B cell (primary cell): ENCODE measurements at regions not wholly inside any gene's neighbourhood (a gene's known extent, or its start where the extent isn't known, plus 50 kb on each side); places are given as distances from the start of the nearest gene placed in this dataset.

Source experiments
- ATAC-seq: fragments of 200-7000 bp; cut with Tn5 transposase; one replicate; pipeline ENCODE4 v1.10.0; 2021; ENCODE audit warnings: low read depth, mild to moderate bottlenecking, moderate number of reproducible peaks, moderate library complexity
- CTCF ChIA-PET: fragments of 350-600 bp; sonication (Branson Sonifier 250); formaldehyde crosslinking; loops from one replicate; lab custom pipeline; 2021; ENCODE audit warnings: antibody characterized with exemption, inconsistent platforms; lab: Charles Lee
- POLR2A ChIA-PET: fragments of 350-600 bp; sonication (Branson Sonifier 250); formaldehyde crosslinking; loops from one replicate; lab custom pipeline; 2021; ENCODE audit warnings: antibody characterized with exemption; lab: Charles Lee
- DNase-seq: peaks from one replicate; pipeline ENCODE4 v3.0.0; 2013
- H2AFZ ChIP-seq: 2 replicates; pipeline ENCODE4 v1.6.1; 2012; ENCODE audit warnings: mild to moderate bottlenecking, low read depth, low read length; ENCODE audit not compliant: insufficient read depth, poor library complexity, severe bottlenecking
- H3K27ac ChIP-seq, 2 donors: 1 replicate in 1 of 2; 2 replicates in 1 of 2; pipeline ENCODE4 v1.5.1; 2012 to 2013; ENCODE audit warnings: low read length in 2 of 2, mild to moderate bottlenecking in 2 of 2, moderate library complexity in 1 of 2
- H3K27me3 ChIP-seq, 4 experiments: fragments of 200-600 bp in 1 of 4; sonication (generic) in 1 of 4; replicated peaks in 1 of 4; 1 replicate in 2 of 4; 2 replicates in 2 of 4; pipeline versions ENCODE4 v1.6.1 to v1.7.0; 2013 to 2016; ENCODE audit warnings: low read length in 3 of 4, mild to moderate bottlenecking in 2 of 4, mixed read lengths in 1 of 4, moderate library complexity in 1 of 4; ENCODE audit not compliant: insufficient read depth in 4 of 4, control insufficient read depth in 3 of 4; ENCODE audit errors: control extremely low read depth in 1 of 4
- H3K36me3 ChIP-seq, 2 experiments: replicated peaks in 1 of 2; 1 replicate in 1 of 2; 2 replicates in 1 of 2; pipeline versions ENCODE4 v1.6.1 to v1.7.1; 2013; ENCODE audit warnings: low read length in 1 of 2; ENCODE audit not compliant: insufficient read depth in 2 of 2, control insufficient read depth in 1 of 2; ENCODE audit errors: control extremely low read depth in 1 of 2, extremely low read depth in 1 of 2
- H3K4me1 ChIP-seq, 2 donors: fragments of 200-600 bp in 1 of 2; sonication (generic) in 1 of 2; 1 replicate in 1 of 2; 2 replicates in 1 of 2; pipeline versions ENCODE4 v1.5.1 to v1.6.1; 2013 to 2017; ENCODE audit warnings: low read length in 2 of 2; ENCODE audit not compliant: control insufficient read depth in 2 of 2, insufficient read depth in 2 of 2
- H3K4me2 ChIP-seq: replicated peaks from 2 replicates; pipeline ENCODE3; 2012; ENCODE audit warnings: mild to moderate bottlenecking, low read depth, low read length; ENCODE audit not compliant: poor library complexity, severe bottlenecking
- H3K4me3 ChIP-seq, 5 experiments: fragments of 200-600 bp in 1 of 5; sonication (generic) in 1 of 5; 1 replicate in 3 of 5; 2 replicates in 2 of 5; pipeline versions ENCODE4 v1.5.1 to v1.7.0; 2011 to 2016; ENCODE audit warnings: low read length in 4 of 5, mild to moderate bottlenecking in 4 of 5, low read depth in 2 of 5, control low read depth in 1 of 5, moderate library complexity in 1 of 5; ENCODE audit not compliant: insufficient read depth in 1 of 5; ENCODE audit errors: control extremely low read depth in 1 of 5, extremely low read depth in 1 of 5
- H3K79me2 ChIP-seq: fragments of 200-600 bp; sonication (generic); one replicate; pipeline ENCODE4 v1.6.0; 2016; ENCODE audit warnings: low read length; ENCODE audit not compliant: control insufficient read depth, insufficient read depth
- H3K9ac ChIP-seq: fragments of 200-600 bp; sonication (generic); 2 replicates; pipeline ENCODE4 v1.6.1; 2017; ENCODE audit warnings: mild to moderate bottlenecking, low read length, moderate library complexity
- H3K9me3 ChIP-seq, 3 donors: one replicate each; pipeline versions ENCODE4 v1.6.1 to v1.7.1; 2013; ENCODE audit warnings: low read length in 2 of 3; ENCODE audit not compliant: control insufficient read depth in 2 of 3, insufficient read depth in 1 of 3; ENCODE audit errors: control extremely low read depth in 1 of 3
- H4K20me1 ChIP-seq: 2 replicates; pipeline ENCODE4 v1.6.0; 2012; ENCODE audit warnings: mild to moderate bottlenecking, low read length; ENCODE audit not compliant: insufficient read depth, control insufficient read depth, poor library complexity, severe bottlenecking
- H3K27ac Mint-ChIP-seq: one replicate; pipeline ENCODE4 v1.8.0; 2021; ENCODE audit warnings: mixed read lengths
- H3K27me3 Mint-ChIP-seq: one replicate; pipeline ENCODE4 v1.8.0; 2021; ENCODE audit warnings: mixed read lengths
- H3K4me1 Mint-ChIP-seq: one replicate; pipeline ENCODE4 v1.8.0; 2021; ENCODE audit warnings: mixed read lengths
- H3K4me3 Mint-ChIP-seq: one replicate; pipeline ENCODE4 v1.8.0; 2021; ENCODE audit warnings: mixed read lengths
- H3K9me3 Mint-ChIP-seq: one replicate; pipeline ENCODE4 v1.8.0; 2022; ENCODE audit warnings: mixed read lengths; ENCODE audit not compliant: insufficient read depth
- EZH2 ChIP-seq: IDR thresholded peaks from 2 replicates; pipeline ENCODE4 v1.6.1; 2012; ENCODE audit warnings: borderline replicate concordance, low read depth, mild to moderate bottlenecking, moderate library complexity, low read length; ENCODE audit not compliant: insufficient read depth, poor library complexity, severe bottlenecking
- WGBS: methylation state at CpG from one replicate; pipeline ENCODE4 v1.1.5; 2013; ENCODE audit warnings: missing lambda C conversion rate; ENCODE audit not compliant: insufficient coverage; 5-methylcytosine and 5-hydroxymethylcytosine counted together
- intact Hi-C: fragments of 100-400 bp; cut with micrococcal nuclease; formaldehyde crosslinking; loops from one replicate; pipeline ENCODE4 v1.10.0; 2022
- TF ChIP-seq, protein P1 (sequence below): fragments of 200-600 bp; IDR thresholded peaks from one replicate; pipeline ENCODE4 v1.8.0; 2022; ENCODE audit warnings: antibody characterized with exemption, mild to moderate bottlenecking

DNA sequence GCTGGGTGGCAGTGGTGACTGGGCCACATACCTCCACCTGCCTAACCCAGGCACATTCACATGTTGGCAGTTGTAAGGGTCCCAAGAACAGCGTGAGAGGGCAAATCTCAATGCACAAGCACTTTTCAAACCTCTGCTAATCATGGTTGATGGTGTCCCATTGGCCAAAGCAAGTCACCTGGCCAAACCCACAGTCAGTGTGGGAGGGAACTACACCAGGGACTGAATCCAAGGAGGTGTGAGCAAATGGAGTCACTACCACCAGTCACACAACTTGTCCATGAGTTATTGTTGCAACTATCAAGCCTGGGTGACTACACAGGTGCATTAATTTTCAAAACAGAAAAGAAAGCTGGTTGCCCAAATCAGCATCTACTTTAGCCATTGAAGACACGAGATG, 260.1 kb downstream of the BCOR start:
- H3K4me3 Mint-ChIP-seq, result no peak overlapping the region
- ChIA-PET POLR2A (no interaction called here), CTCF (interaction anchor here (0.6 kb wide), 1 partner anchor 9 kb away, joined by 3 read pairs; no protein-coding TSS in a partner anchor)
- H4K20me1 ChIP-seq, result no peaks in the 10 kb centered on the region
- H3K27ac ChIP-seq, result no peak overlapping the region
- H3K9me3 Mint-ChIP-seq, result no peaks in the 10 kb centered on the region
- no peak overlapping the region for H3K4me2 ChIP-seq
- H3K27ac Mint-ChIP-seq, result no peak overlapping the region
- H3K4me1 Mint-ChIP-seq, result no peaks in the 10 kb centered on the region
- no peaks in the 10 kb centered on the region for H3K79me2 ChIP-seq
- H3K27me3 ChIP-seq, result peaks cover 0 to 19% (median 0%) of the 10 kb centered on the region in 4 experiments
- no peaks in the 10 kb centered on the region for H3K36me3 ChIP-seq
- TF ChIP-seq, protein P1, sequence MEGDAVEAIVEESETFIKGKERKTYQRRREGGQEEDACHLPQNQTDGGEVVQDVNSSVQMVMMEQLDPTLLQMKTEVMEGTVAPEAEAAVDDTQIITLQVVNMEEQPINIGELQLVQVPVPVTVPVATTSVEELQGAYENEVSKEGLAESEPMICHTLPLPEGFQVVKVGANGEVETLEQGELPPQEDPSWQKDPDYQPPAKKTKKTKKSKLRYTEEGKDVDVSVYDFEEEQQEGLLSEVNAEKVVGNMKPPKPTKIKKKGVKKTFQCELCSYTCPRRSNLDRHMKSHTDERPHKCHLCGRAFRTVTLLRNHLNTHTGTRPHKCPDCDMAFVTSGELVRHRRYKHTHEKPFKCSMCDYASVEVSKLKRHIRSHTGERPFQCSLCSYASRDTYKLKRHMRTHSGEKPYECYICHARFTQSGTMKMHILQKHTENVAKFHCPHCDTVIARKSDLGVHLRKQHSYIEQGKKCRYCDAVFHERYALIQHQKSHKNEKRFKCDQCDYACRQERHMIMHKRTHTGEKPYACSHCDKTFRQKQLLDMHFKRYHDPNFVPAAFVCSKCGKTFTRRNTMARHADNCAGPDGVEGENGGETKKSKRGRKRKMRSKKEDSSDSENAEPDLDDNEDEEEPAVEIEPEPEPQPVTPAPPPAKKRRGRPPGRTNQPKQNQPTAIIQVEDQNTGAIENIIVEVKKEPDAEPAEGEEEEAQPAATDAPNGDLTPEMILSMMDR, result no peak
- no peak for TF ChIP-seq EZH2
- no peak for ATAC-seq
- no peak for DNase-seq
- H3K9ac ChIP-seq, result no peak overlapping the region
- no peaks in the 10 kb centered on the region for H3K4me1 ChIP-seq
- H3K4me3 ChIP-seq, result no peak overlapping the region
- no peaks in the 10 kb centered on the region for H3K9me3 ChIP-seq
- H3K27me3 Mint-ChIP-seq, result peaks cover 33% of the 10 kb centered on the region
- intact Hi-C loops, result no loop called here
- no peak overlapping the region for H2AFZ ChIP-seq
- no CpG with 5 or more reads among the region's 2 CpGs for WGBS

DNA sequence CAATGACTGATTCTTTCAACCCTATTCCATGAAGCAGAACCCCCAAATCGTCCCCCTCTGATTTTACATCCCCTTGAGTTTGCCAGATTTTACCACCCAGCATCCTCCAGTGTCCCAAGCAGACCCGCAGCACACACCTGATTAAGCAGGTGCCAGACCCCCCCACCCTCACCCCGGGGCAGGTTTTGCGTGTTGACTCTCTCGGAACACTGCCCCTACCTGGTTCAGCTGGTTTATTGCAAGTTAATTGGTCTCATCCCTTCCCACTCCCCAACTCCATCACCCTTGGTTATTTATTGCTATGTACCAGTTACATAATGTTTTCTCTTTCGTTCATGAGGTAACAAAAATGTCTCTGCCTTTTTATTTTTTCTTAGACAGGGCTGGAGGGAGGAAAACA, 258.4 kb downstream of the BCOR start:
- Histone ChIP-seq H3K4me1 (no peaks in the 10 kb centered on the region), H3K4me2 (no peak overlapping the region), H3K27ac (no peak overlapping the region), H3K36me3 (no peaks in the 10 kb centered on the region), H3K9ac (no peak overlapping the region), H3K9me3 (no peaks in the 10 kb centered on the region), H2AFZ (no peak overlapping the region), H4K20me1 (no peaks in the 10 kb centered on the region), H3K4me3 (no peak overlapping the region), H3K27me3 (peaks cover 0 to 9% (median 0%) of the 10 kb centered on the region in 4 experiments), H3K79me2 (no peaks in the 10 kb centered on the region)
- no peak for TF ChIP-seq EZH2
- TF ChIP-seq, protein P1, result no peak
- intact Hi-C loops, result no loop called here
- CTCF ChIA-PET, result interaction anchor here (0.6 kb wide), 1 partner anchor 50 kb away, joined by 3 read pairs; no protein-coding TSS in a partner anchor
- H3K27ac Mint-ChIP-seq, result no peak overlapping the region
- POLR2A ChIA-PET, result no interaction called here
- peaks cover 31% of the 10 kb centered on the region for H3K27me3 Mint-ChIP-seq
- no peak overlapping the region for H3K4me3 Mint-ChIP-seq
- no peak for ATAC-seq
- H3K9me3 Mint-ChIP-seq, result no peaks in the 10 kb centered on the region
- DNase-seq, result no peak
- no CpG with 5 or more reads among the region's 6 CpGs for WGBS
- H3K4me1 Mint-ChIP-seq, result no peaks in the 10 kb centered on the region
